Activated T-cell treated with anti-CD3 and anti-CD28 coated beads for 48 hours (primary cell): ENCODE measurements at regions not wholly inside any gene's neighbourhood (a gene's known extent, or its start where the extent isn't known, plus 50 kb on each side); places are given as distances from the start of the nearest gene placed in this dataset.

ENCODE experiments used
- DNase-seq: peaks from one replicate; pipeline ENCODE4 v3.0.0-alpha.2; 2020; ENCODE audit warnings: low read depth

GRCh38 chr9:18073002-18073401 lies 401.0 kb upstream of the ADAMTSL1 start:
- DNase-seq, result no peak

- no peak for DNase-seq
Observed at GRCh38 chr9:18074041-18074440, 399.9 kb upstream of the ADAMTSL1 start.

- DNase-seq, result no peak
Observed at GRCh38 chr9:18075253-18075952, 398.6 kb upstream of the ADAMTSL1 start.

- no peak for DNase-seq
Observed at GRCh38 chr9:18077941-18078678, 395.8 kb upstream of the ADAMTSL1 start.

- DNase-seq, result no peak
Observed at GRCh38 chr9:18092138-18092537, 381.8 kb upstream of the ADAMTSL1 start.

GRCh38 chr9:18106006-18106560 lies 367.9 kb upstream of the ADAMTSL1 start:
- no peak for DNase-seq

- DNase-seq, result no peak
Observed at GRCh38 chr9:18109675-18110074, 364.3 kb upstream of the ADAMTSL1 start.

GRCh38 chr9:18111146-18111545 lies 362.8 kb upstream of the ADAMTSL1 start:
- no peak for DNase-seq

- no peak for DNase-seq
Observed at GRCh38 chr9:18114559-18115475, 359.1 kb upstream of the ADAMTSL1 start.

GRCh38 chr9:18118268-18118667 lies 355.7 kb upstream of the ADAMTSL1 start:
- no peak for DNase-seq

- no peak for DNase-seq
Observed at GRCh38 chr9:18122171-18122570, 351.8 kb upstream of the ADAMTSL1 start.

- DNase-seq, result no peak
Observed at GRCh38 chr9:18124760-18125159, 349.2 kb upstream of the ADAMTSL1 start.

GRCh38 chr9:18126831-18127498 lies 347.0 kb upstream of the ADAMTSL1 start:
- DNase-seq, result no peak

- no peak for DNase-seq
Observed at GRCh38 chr9:18127499-18127875, 346.5 kb upstream of the ADAMTSL1 start.

GRCh38 chr9:18129809-18130334 lies 344.1 kb upstream of the ADAMTSL1 start:
- no peak for DNase-seq

- DNase-seq, result no peak
Observed at GRCh38 chr9:18136354-18136994, 337.5 kb upstream of the ADAMTSL1 start.

- DNase-seq, result no peak
Observed at GRCh38 chr9:18137815-18138214, 336.1 kb upstream of the ADAMTSL1 start.

- no peak for DNase-seq
Observed at GRCh38 chr9:18138656-18139055, 335.3 kb upstream of the ADAMTSL1 start.

- no peak for DNase-seq
Observed at GRCh38 chr9:18141681-18142080, 332.3 kb upstream of the ADAMTSL1 start.

- no peak for DNase-seq
Observed at GRCh38 chr9:18143073-18143745, 330.7 kb upstream of the ADAMTSL1 start.
